GM12878 (cell line): ENCODE measurements at regions not wholly inside any gene's neighbourhood (a gene's known extent, or its start where the extent isn't known, plus 50 kb on each side); places are given as distances from the start of the nearest gene placed in this dataset.

Source experiments
- NR2C2 ChIP-seq: IDR thresholded peaks from 2 replicates; pipeline ENCODE4 v1.6.1; 2011; ENCODE audit warnings: borderline replicate concordance, low read depth; ENCODE audit not compliant: control insufficient read depth, insufficient read length
- PKNOX1 ChIP-seq: fragments of 450-650 bp; IDR thresholded peaks from 2 replicates; pipeline ENCODE4 v1.6.1; 2016; ENCODE audit warnings: mild to moderate bottlenecking
- PML ChIP-seq: IDR thresholded peaks from 2 replicates; pipeline ENCODE4 v1.6.1; 2012; ENCODE audit warnings: low read length, inconsistent platforms
- POLR2A ChIP-seq: IDR thresholded peaks from 2 replicates; pipeline ENCODE4 v1.6.1; 2011; ENCODE audit warnings: low read depth, mild to moderate bottlenecking, low read length
- POLR2AphosphoS2 ChIP-seq: IDR thresholded peaks from 2 replicates; pipeline ENCODE4 v1.6.1; 2011; ENCODE audit warnings: low read depth, mild to moderate bottlenecking, low read length, improper control_type of control experiment, moderate library complexity
- TCF12 ChIP-seq: IDR thresholded peaks from 2 replicates; pipeline ENCODE4 v1.6.1; 2011; ENCODE audit warnings: low read depth, mild to moderate bottlenecking, low read length
- TF ChIP-seq, protein P1 (sequence below): fragments of 450-650 bp; formaldehyde crosslinking; IDR thresholded peaks from 2 replicates; pipeline ENCODE4 v1.5.0; 2022; ENCODE audit warnings: mild to moderate bottlenecking, missing genetic modification characterization

DNA sequence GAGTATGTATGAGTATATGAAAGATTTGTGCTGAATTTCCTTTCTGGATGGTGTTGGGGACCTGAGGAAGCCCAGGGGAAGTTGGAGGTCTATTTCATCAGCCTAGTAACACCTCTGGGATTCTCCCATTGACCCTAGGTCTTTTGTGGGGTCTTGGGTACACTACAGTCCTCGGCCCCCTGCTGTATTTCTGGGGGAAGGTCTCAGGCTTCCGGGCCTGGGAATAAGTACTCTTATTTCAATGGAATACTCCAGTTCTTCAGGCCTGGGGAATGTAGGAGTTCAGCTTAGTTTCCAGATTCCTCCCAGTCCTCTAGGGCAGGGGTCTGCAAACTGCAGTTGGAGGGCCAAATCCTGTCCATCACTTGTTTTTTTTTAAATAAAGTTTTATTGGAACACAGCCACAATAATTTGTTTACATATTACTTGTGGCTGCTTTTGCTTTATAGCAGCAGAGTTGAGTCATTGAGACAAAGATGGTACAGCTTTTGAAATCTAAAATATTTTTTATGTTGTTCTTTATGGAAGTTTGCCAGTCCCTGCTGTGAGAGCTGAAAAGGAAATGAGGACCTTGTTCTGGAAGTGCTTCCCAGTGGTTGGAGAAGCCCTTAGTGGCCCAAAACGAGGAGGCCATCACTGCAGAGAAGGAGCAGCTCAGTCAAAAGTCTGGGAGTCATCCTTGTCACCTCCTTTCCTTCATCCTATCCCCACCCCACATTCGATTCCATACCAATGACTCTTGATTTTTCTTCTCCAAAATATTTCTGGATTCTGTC is 142.5 kb upstream of the HS3ST2 start:
- no peak for TF ChIP-seq NR2C2
- TF ChIP-seq PKNOX1, result no peak
- no peak for TF ChIP-seq TCF12
- no peak for TF ChIP-seq POLR2AphosphoS2
- no peak for TF ChIP-seq PML
- no peak for TF ChIP-seq POLR2A
- TF ChIP-seq, protein P1, sequence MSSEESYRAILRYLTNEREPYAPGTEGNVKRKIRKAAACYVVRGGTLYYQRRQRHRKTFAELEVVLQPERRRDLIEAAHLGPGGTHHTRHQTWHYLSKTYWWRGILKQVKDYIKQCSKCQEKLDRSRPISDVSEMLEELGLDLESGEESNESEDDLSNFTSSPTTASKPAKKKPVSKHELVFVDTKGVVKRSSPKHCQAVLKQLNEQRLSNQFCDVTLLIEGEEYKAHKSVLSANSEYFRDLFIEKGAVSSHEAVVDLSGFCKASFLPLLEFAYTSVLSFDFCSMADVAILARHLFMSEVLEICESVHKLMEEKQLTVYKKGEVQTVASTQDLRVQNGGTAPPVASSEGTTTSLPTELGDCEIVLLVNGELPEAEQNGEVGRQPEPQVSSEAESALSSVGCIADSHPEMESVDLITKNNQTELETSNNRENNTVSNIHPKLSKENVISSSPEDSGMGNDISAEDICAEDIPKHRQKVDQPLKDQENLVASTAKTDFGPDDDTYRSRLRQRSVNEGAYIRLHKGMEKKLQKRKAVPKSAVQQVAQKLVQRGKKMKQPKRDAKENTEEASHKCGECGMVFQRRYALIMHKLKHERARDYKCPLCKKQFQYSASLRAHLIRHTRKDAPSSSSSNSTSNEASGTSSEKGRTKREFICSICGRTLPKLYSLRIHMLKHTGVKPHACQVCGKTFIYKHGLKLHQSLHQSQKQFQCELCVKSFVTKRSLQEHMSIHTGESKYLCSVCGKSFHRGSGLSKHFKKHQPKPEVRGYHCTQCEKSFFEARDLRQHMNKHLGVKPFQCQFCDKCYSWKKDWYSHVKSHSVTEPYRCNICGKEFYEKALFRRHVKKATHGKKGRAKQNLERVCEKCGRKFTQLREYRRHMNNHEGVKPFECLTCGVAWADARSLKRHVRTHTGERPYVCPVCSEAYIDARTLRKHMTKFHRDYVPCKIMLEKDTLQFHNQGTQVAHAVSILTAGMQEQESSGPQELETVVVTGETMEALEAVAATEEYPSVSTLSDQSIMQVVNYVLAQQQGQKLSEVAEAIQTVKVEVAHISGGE (CRISPR knock-in tag), result no peak
